Smooth muscle cell of the brain vasculature (primary cell): ENCODE measurements at regions not wholly inside any gene's neighbourhood (a gene's known extent, or its start where the extent isn't known, plus 50 kb on each side); places are given as distances from the start of the nearest gene placed in this dataset.

Source experiments
- DNase-seq: peaks from one replicate; pipeline ENCODE4 v3.0.0-alpha.2; 2012; ENCODE audit warnings: low read depth, low spot score

DNA sequence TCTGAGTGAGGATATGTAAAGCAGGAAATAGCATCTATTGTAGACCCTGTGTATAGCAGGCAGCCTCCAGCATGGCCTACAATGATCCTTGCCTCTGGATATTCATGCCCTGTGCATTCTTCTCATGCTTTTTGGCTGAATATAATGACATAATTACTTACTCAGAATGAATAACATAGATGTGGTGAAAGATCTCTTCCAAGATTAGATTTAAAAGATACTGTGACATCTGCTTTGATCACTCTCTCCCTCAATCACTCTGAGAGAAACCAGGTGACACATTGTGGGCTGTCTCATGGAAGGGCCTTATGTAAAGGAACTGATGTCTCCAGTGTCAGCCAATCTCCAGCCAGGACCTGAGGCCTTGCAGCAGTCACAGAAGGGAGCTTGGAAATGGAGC lies 376.7 kb downstream of the DNAH5 start:
- no peak for DNase-seq

DNA sequence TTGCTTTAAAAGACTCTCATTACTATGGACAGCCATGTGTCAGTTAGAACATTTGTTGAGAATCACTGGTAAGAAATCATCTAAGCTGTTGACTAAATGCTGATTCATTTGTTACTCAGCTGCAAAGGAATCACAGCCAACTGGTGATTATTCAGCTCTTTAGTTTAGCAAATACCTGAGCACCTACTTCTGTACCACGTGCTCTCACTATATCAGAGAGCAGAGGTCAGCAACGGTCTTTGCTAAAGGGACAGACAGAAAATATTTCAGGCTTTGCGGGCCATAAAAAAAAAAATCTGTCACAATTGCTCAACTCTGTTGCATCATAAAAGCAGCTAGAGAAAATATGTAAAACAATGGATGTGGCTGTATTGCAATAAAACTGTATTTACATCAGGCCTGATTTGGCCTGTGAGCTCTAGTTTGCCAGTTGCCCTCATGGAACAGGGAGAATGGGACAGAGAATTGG lies 377.6 kb downstream of the DNAH5 start:
- DNase-seq = no peak

DNA sequence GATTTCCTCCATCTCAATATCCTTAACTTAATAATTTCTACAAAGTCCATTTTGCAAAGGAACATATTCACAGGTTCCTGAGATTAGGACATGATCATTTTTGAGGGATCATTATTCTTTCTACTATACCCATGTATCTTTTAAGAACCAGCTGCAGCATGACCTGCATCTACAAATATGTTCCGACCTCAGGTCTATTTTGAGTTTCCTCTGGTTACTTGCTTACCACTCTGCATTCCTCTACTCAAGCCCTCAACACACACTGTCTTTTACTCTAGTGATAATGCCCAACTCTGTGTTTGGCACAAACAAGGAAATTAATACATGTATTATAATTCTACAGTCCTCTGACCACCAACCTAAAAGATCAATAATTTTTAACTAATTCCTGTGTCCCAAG lies 386.1 kb downstream of the DNAH5 start:
- no peak for DNase-seq

DNA sequence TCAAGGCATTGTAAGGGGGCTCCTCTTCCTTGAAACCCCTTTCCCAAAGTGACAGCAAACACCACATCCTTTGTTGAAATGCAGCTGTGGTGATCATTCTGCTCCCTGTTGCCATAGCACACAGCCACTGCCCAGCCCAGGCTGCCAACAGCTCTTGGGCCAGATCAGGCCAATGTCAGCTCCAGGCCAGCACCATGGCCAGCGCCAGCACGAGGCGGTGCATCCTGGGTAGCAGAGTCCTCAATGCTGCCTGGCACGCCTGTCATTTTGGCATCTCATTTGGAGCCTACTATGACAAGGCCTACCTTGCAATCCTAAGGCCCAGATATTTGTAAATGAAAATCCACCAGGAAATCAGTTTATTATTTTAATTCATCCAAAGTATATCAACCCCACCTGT lies 390.6 kb downstream of the DNAH5 start:
- no peak for DNase-seq

DNA sequence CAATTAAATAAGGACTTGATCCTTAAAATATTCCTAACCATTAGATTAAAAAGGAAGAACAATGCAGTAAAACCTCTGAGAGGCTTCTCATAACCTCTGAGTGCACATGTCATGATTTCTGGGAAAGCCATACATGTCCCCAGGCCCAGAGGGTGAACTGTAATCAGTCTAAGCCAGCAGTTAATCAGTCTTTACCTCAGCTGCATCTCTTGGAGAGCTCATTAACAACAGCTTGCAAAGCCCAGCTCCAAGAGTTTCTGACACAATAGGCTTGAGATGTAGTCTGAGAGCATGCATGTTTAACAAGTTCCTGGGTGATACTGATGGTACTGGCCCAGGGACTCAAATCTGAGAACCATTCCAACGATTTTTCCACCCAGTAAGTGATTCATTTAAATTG lies 392.1 kb downstream of the DNAH5 start:
- no peak for DNase-seq

DNA sequence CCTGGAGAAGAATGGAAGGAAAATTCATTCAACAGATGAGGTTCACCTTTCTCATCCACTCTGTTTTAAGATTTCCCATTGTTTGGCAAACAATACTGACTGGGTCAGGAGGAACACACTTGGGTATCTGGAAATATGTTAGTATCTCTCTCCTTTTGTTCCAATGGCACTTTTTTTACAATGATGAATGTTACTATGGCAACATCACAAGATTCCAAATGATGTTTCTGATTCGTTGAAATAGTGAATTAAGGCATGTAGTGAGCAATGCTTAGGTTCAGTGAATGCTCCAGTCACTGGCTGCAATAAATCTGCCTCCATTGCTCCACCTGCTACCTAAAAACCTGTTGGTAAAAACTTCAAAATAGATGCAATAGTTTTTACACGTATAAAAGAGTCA lies 392.8 kb downstream of the DNAH5 start:
- no peak for DNase-seq

DNA sequence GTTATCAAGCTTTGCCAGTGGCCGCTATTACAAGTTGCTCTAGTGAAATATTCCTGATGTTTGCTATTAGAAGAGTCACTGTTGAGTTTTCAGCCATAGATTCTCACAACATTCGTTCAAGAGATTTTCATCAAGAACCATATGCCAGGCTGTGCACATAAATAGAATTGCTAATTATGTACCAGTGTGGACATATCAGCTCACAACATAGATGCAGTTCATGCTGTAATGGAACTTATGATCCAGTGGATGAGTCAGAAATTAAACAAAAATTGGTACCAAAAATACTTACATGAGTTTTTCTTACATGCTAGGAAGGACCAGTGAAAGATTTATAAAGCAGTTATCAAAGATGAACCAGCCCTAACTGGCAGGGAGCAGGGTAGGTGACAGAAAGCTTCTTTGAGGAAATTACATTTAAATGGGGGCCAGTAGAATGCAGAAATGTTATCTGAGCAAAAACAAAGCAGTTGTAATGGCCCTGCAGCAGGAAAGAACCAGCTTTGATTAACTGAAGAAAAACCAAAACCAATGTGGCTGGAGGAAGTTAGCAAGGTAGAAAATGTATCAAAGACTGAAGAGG lies 404.2 kb downstream of the DNAH5 start:
- DNase-seq = no peak

DNA sequence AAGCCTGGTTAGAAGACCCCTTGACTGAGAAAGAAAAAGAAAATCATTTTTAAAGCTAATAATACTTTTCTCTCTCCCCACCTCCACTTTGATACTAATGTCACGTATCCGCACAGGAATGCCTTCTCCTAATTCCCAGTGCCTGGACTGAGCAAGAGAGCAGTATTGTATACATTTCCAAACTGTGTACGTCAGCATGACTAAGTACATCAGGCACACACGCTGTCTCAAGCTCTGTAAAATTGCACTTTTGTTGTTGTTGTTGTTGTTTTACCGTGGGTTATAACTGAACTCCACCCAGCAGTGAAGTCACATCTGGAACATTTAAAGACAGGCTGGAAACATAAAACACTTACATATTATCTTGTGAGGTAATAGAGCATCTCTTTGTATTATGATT lies 407.6 kb downstream of the DNAH5 start:
- no peak for DNase-seq

DNA sequence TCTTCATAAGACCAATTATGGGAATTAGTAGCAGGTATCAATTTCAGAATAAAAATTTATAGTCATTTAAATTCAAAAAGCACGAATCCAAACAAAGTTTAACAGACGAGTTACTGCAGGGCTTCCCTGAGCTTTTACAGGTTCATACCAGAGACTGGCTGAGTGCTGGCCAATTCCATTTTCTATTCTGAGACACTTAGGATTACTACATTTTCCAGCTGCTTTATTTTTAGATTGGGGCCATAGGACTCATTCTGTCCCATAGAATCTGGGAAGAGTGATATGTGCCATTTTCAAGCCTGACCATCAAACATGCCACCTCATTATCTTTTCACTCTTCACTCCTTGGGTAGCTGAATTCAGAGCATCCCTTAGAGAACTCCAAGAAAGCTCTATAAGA lies 410.7 kb downstream of the DNAH5 start:
- DNase-seq = no peak

DNA sequence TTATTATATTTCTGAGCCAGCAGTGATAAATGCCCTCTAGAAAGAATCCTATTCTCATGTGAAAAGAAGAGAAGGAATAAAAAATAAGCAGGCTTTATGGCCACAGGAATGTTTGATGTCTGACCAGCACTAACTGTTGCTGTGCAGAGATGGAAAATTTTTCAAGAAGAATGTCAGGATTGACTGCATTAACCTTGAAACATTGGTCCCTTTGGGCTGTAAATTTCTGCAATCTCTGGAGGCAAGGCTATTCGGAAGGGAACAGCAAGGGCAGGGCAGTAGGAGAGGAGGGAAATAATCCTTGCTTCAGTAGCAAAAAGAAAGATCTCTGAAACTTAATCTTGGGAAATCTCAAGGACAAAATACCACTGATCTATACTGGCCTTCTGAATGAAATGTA lies 415.2 kb downstream of the DNAH5 start:
- no peak for DNase-seq

DNA sequence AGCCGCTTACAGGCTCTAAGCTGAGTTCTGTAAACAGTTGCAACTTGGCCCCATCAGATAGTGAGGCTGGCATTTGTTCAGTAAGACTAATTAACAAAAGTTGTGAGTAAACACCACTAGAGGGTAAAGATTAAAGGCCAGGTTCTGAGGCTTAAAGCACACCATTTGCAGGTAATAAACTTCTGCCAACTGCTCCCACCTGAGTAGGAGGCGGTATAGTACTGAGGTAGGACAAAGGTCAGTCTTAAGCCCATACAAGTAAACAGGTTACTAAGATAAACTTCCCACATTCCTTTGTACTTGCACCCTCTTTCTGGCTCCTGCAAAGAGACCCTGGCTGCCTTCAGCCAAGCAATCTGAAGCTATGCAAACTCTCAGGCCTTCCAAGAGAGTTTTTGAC lies 419.6 kb downstream of the DNAH5 start:
- DNase-seq = no peak

DNA sequence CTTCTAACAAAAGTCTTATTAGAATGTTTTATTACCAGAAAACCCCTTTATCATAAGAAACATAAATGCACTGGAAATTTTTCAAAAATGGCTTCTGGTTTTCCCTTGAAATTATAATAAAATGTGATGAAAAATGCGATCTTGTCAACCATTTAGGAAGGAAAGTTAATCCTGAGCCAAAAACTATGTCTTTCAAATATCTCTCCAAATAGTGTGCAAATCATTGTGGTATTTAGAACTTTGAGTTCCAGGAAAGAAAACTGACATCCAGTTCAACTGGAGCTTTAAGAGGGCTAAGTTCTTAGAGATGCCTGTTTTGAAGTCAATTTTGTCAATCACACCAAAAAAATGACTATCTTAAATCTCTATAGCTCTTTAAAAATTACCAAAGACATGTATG lies 425.4 kb downstream of the DNAH5 start:
- no peak for DNase-seq

DNA sequence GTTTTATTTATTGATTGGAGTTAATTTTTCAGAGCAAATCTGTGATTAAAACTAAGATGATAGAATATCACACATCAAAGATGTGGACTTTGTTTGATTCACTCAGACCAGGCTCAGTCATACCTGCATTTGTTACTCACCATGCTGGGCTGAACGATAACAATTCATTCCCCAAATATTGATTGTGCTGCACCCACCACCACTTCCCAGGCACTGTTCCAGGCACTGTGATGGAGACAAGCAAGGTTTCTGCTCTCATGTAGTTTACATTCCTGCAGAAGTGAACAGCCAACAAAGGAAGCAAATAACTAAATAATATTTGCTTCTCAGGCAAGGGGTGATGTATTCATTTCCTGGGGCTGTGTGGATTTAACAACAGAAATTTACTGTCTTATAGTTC lies 428.3 kb downstream of the DNAH5 start:
- DNase-seq = no peak

DNA sequence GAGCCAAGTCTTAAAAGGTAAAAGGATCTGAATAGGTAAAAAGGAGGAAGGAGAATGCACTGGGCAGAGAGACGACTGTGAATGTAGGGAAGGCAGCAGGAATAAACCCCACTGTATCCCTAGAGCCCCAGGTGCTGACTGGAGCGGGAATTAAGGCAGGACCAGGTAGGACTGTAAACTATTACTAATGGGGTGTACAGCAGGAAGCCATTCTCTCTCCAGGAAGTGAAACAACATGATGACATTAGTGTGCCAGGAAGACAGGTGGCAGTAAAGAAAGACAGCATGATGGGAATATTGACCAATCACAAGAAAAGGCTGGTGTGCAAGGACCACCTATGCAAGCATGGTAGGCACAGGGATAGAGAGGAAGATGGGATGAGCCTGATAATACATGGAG lies 433.0 kb downstream of the DNAH5 start:
- DNase-seq = no peak

DNA sequence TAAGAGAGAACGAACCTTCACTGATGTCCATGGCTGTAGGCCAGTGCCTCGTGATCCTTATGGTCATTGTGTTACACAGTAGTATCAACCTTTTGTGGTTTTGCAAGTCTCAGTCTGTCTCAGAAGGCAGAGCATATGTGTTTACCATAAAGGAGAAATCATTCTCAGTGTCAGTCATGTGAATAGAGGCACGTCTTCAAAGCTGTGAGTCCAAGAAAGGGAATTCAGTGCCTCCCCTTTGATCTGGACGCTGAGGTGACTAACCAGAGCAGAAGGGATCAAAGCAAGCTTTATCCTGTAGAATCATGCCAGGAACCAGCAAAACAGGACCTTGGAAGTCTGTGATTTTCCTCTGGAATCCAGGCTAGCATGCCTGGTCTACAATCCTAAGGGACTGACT lies 433.9 kb downstream of the DNAH5 start:
- DNase-seq = no peak

DNA sequence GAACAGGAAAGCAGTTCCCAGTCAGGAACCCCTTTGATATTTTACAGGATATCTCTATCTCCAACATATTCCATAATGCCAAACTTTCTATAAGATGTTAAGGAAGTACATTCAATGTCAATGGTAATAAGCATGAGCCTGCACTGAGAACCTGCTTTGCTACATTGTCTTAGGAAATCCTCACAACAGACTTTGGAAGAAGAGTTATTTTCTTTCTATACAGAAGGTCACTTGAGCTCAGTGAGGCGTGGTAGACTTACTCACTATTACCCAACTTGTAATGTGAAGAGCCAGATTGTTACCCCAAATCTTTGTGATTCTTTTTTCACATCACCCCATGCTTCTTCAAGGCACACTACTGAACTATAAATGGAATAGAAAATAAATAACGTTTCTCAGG lies 435.9 kb downstream of the DNAH5 start:
- DNase-seq = no peak

DNA sequence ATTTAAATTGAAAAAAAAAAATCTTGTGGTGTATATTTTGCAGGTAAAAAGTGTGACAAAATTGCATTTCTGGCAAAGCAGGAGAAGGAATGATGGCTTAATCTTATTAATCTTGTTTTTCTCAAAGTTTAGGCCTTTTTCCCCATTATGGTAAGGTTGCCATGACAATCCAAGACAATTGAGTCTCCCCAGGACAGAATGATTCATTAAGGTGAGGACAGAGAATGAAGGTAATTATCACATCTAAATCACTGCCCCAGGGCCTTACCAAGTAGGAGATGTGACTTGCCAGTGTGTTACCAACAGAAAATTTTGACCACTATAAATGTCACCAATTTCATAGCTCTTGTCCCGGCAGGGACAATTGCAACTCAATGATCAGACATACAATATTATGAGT lies 439.2 kb downstream of the DNAH5 start:
- DNase-seq = no peak

DNA sequence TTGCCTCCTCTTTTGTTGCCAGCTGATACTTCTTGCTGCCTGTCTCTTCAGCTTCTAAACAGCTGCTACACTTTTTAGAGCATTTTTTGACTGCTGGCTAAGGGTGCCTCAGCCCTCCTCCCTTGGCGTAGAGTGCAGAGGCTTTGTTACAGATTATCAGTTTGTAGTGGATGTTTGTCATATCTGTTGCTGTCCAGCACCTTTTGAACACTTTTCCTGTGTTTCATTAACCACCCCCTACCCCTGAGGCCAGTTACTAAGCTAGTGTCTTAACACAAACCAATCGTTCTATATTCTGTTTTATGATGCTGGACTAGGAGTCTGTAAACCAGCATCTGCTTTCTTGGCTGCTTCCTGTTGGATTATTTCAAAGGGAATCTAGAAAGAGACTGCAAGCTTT lies 441.5 kb downstream of the DNAH5 start:
- DNase-seq = no peak

DNA sequence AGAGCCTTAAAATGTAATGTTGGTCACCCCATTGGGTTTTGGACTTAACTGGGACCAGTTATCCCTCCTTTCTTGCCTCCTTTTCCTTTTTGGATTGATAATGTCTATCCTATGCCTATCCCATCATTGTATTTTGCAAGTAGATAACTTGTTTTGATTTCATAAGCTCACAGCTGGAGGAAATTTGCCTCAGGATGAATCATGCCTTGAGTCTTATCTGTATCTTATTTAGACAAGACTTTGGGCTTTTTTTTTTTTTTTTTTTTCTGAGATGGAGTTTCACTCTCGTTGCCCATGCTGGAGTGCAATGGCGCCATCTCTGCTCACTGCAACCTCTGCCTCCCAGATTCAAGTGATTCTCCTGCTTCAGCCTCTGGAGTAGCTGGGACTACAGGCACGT lies 443.3 kb downstream of the DNAH5 start:
- no peak for DNase-seq

DNA sequence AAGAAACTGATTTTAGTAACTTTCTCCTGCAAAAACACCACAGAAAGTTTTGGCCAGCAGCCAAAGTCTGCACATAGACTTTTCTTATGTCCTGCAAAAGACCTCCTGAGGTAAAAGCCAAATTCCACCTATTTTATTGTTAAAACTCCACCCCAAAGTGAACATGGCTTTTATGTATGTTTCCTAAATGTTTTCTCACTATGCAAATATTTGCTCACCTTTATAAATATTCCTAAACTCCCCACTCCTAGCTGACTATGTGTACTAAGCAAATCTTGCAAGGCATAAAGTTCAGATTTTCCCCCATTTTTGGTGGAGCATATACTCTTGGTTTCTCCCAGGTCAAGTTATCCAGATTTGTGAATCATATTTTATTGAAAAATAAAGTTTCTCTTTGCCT lies 446.2 kb downstream of the DNAH5 start:
- no peak for DNase-seq

DNA sequence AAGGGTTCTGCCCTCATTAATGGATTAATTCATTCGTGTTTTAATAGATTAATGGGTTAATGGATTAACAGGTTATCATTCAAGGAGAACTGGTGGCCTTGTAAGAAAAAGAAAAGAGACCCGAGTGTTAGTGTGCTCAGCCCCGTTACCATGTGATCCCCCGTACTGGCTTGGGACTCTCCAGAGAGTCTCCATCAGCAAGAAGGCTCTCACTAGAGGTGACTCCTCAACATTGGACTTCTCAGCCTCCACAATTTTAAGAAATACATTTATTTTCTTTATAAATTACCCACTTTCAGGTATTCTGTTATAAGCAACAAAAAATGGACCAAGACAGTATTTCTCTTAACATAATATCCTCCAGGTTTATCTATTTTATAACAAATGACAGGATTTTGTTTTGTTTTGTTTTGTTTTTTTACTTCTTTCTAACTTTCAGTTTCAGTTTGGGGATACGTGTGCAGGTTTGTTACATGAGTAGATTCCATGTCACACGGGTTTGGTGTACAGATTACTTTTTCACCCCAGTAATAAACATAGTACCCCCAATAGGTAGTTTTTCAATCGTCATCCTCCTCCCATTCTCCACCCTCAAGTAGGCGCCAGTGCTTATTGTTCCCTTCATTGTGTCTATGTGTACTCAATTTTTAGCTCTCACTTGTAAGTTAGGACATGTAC lies 456.1 kb downstream of the DNAH5 start:
- DNase-seq = no peak

DNA sequence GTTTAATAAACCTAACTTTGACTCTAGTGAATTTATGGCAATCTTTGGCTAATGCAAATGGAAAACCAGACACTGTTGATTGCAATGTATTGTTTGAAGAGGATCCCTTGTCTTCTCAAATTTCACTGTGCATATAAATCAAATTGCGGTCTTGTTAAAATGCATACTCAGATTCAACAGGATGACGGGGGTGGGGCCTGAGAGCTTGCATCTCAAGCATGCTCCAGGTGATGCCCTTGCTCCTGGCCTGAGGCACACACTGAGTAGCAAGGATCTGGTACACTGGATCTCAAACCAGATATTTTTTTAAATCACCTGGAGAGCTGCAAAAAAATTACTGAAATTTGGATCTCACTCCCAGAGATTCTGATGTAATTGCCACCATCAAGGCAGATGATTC lies 463.7 kb downstream of the DNAH5 start:
- DNase-seq = no peak

DNA sequence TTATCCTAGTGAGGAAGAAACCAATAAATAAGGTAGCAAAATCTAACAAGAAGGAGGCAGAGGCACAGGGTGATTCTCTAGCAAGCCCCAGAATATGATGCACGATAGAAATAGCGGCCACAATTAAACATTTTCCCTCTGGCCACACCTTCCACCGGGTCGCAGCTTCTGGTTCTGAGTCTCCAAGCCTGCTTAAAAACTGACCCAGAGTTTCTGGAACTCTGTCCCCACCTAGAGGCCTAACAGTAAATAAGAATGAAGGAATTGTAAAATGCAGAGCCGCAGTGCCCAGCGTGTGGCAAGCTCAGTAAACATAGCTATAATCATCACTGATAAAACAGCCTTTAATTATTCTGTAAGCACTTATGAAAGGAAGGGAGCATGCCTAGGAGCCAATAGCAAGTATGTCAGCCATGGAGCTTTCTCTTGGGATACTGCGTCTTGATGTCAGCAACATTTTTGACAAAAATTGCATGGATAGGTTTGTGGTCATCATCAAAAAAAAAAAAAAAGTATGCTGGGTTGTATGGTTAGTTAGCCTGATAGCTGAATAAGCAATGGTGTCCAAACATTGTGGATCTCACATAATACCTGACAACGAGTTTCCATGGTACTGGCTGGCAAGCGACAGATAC lies 465.5 kb downstream of the DNAH5 start:
- no peak for DNase-seq
